GM13977 (cell line): ENCODE measurements at regions not wholly inside any gene's neighbourhood (a gene's known extent, or its start where the extent isn't known, plus 50 kb on each side); places are given as distances from the start of the nearest gene placed in this dataset.

Experiments
- DNase-seq: peaks from one replicate; pipeline ENCODE4 v3.0.0; 2012; ENCODE audit warnings: low spot score
- CTCF ChIP-seq: IDR thresholded peaks from 2 replicates; pipeline ENCODE4 v1.5.1; 2012; ENCODE audit warnings: mild to moderate bottlenecking, control low read depth; ENCODE audit not compliant: insufficient read depth; ENCODE audit errors: extremely low read depth, missing control alignments
- in situ Hi-C: fragments of 300-500 bp; cut with MboI; formaldehyde crosslinking; loops from one replicate; pipeline ENCODE4 v1.12.0; 2022; ENCODE audit warnings: low sequenced_read_pairs, low pct_unique_long_range_greater_than_20kb, mixed read lengths, inconsistent platforms; ENCODE audit not compliant: unreplicated experiment

GRCh38 chr2:139259422-139260051 is 479.3 kb upstream of the NXPH2 start:
- in situ Hi-C loops, result no loop called here
- TF ChIP-seq CTCF, result no peak

GRCh38 chr2:139241286-139241685 is 461.1 kb upstream of the NXPH2 start:
- no peak for TF ChIP-seq CTCF
- in situ Hi-C loops, result no loop called here
- DNase-seq, result no peak

More at GRCh38 chr2:139259422-139260051, 479.3 kb upstream of the NXPH2 start:
- DNase-seq, result no peak

- TF ChIP-seq CTCF, result no peak
- in situ Hi-C loops, result no loop called here
- DNase-seq, result no peak
Measured at GRCh38 chr2:139237023-139237422, 456.8 kb upstream of the NXPH2 start.

GRCh38 chr2:139230881-139231280 is 450.7 kb upstream of the NXPH2 start:
- in situ Hi-C loops, result no loop called here
- no peak for DNase-seq
- TF ChIP-seq CTCF, result no peak

- TF ChIP-seq CTCF, result no peak
- in situ Hi-C loops, result no loop called here
- no peak for DNase-seq
Measured at GRCh38 chr2:139228276-139228675, 448.1 kb upstream of the NXPH2 start.

GRCh38 chr2:139225961-139226360 is 445.8 kb upstream of the NXPH2 start:
- DNase-seq, result no peak
- no peak for TF ChIP-seq CTCF
- in situ Hi-C loops, result no loop called here
